HG03520 (cell line): ENCODE measurements at regions not wholly inside any gene's neighbourhood (a gene's known extent, or its start where the extent isn't known, plus 50 kb on each side); places are given as distances from the start of the nearest gene placed in this dataset.

Source experiments
- ATAC-seq: cut with Tn5 transposase; IDR thresholded peaks from one replicate; pipeline ENCODE4 v1.9.1; 2021; ENCODE audit warnings: mild to moderate bottlenecking, moderate library complexity; ENCODE audit not compliant: unreplicated experiment

- no peak for ATAC-seq
Observed at GRCh38 chr5:53326424-53327153, 153.8 kb upstream of the FST start.

- no peak for ATAC-seq
Observed at GRCh38 chr5:53327811-53328334, 152.6 kb upstream of the FST start.

- no peak for ATAC-seq
Observed at GRCh38 chr5:53330491-53330890, 149.9 kb upstream of the FST start.

- ATAC-seq, result no peak
Observed at GRCh38 chr5:53331463-53331862, 149.0 kb upstream of the FST start.

GRCh38 chr5:53333160-53333559 lies 147.3 kb upstream of the FST start:
- ATAC-seq, result no peak

GRCh38 chr5:53334431-53334941 lies 145.9 kb upstream of the FST start:
- ATAC-seq, result no peak

- ATAC-seq, result no peak
Observed at GRCh38 chr5:53335115-53335514, 145.3 kb upstream of the FST start.

GRCh38 chr5:53337827-53338226 lies 142.6 kb upstream of the FST start:
- ATAC-seq, result no peak

GRCh38 chr5:53338971-53339370 lies 141.5 kb upstream of the FST start:
- no peak for ATAC-seq

- ATAC-seq, result no peak
Observed at GRCh38 chr5:53339962-53340540, 140.4 kb upstream of the FST start.

GRCh38 chr5:53340956-53341750 lies 139.3 kb upstream of the FST start:
- no peak for ATAC-seq

GRCh38 chr5:53342236-53342635 lies 138.2 kb upstream of the FST start:
- no peak for ATAC-seq

- ATAC-seq, result no peak
Observed at GRCh38 chr5:53343187-53343586, 137.2 kb upstream of the FST start.

GRCh38 chr5:53350368-53350767 lies 130.1 kb upstream of the FST start:
- ATAC-seq, result no peak

GRCh38 chr5:53350991-53351770 lies 129.2 kb upstream of the FST start:
- no peak for ATAC-seq

- no peak for ATAC-seq
Observed at GRCh38 chr5:53355316-53355715, 125.1 kb upstream of the FST start.

GRCh38 chr5:53355931-53356330 lies 124.5 kb upstream of the FST start:
- no peak for ATAC-seq

- ATAC-seq, result peak; percentile 78
Observed at GRCh38 chr5:53357439-53357838, 123.0 kb upstream of the FST start.

- no peak for ATAC-seq
Observed at GRCh38 chr5:53358794-53359193, 121.6 kb upstream of the FST start.

GRCh38 chr5:53359916-53360517 lies 120.4 kb upstream of the FST start:
- no peak for ATAC-seq
